Activated naive CD4-positive, alpha-beta T cell treated with anti-CD3 and anti-CD28 coated beads for 36 hours (primary cell): ENCODE measurements at regions not wholly inside any gene's neighbourhood (a gene's known extent, or its start where the extent isn't known, plus 50 kb on each side); places are given as distances from the start of the nearest gene placed in this dataset.
"Not testable (repeated sequence)": the region's sequence is repeated elsewhere in the genome, so short reads cannot be mapped to it uniquely, and the experiment has no call there.

Experiments used
- CTCF ChIA-PET: fragments of 350-600 bp; sonication (Branson Sonifier 250); formaldehyde crosslinking; loops from one replicate; lab custom pipeline; 2021; ENCODE audit warnings: antibody characterized with exemption; lab: Charles Lee
- DNase-seq: peaks from one replicate; pipeline ENCODE4 v3.0.0-alpha.2; 2020
- H3K27ac Mint-ChIP-seq: one replicate; pipeline ENCODE4 v1.8.0; 2021; ENCODE audit warnings: mild to moderate bottlenecking, mixed read lengths
- H3K27me3 Mint-ChIP-seq: one replicate; pipeline ENCODE4 v1.8.0; 2021; ENCODE audit warnings: low read depth, mixed read lengths
- H3K36me3 Mint-ChIP-seq: one replicate; pipeline ENCODE4 v1.8.0; 2021; ENCODE audit warnings: low read depth, mixed read lengths
- H3K4me1 Mint-ChIP-seq: one replicate; pipeline ENCODE4 v1.8.0; 2021; ENCODE audit warnings: low read depth, mixed read lengths
- H3K4me3 Mint-ChIP-seq: one replicate; pipeline ENCODE4 v1.8.0; 2021; ENCODE audit warnings: mild to moderate bottlenecking, moderate library complexity, mixed read lengths
- H3K9me3 Mint-ChIP-seq: one replicate; pipeline ENCODE4 v1.8.0; 2021; ENCODE audit warnings: mixed read lengths
- intact Hi-C: fragments of 100-400 bp; cut with micrococcal nuclease; formaldehyde crosslinking; loops from one replicate; pipeline ENCODE4 v1.15.1; 2023

DNA sequence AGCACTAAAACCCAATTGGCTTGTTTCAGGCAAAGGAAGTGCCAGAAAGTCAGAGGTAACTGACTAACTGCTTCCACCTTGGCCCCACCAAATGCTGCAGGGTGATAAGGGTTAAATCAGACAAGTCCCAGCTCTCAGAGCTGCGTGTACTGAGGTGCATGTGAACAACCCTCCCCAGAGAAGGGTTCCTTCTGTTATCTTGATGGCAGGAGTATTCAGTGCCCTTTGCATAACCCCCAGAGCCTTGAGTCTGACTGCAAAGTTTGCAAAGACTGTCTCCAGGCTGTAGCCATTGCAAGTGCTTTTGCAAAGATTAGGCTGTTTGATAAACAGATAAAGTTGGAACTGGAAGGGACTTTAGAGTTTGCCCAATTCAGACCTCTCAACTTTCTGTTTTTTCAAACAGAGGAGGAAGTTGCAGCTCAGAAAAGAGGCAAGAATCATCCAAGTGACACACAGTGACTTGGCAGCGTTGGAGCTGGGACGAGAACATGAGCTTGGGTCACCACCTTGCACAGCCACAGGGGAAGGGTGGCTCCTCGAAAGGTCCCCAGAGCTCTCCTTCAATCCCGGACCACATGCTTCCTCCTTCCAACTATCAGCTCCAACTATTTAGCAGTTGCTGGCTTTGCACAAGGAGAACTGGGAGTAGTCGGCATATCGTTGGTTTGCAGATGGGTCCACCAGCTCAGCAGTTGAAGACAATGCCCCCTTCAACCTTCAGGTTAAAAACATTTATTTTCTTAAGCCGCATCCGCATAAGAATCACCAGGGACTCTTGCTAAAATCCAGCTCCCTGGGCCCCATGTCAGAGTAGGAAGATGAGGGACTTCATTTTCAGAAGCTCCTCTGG, 224.8 kb upstream of the HES1 start:
- peak; percentile 54 for DNase-seq
- Mint-ChIP-seq H3K27me3 (no peaks in the 10 kb centered on the region), H3K4me1 (peaks cover 35% of the 10 kb centered on the region), H3K4me3 (no peak overlapping the region), H3K9me3 (peaks cover 7% of the 10 kb centered on the region), H3K27ac (peak overlapping the region; percentile 80), H3K36me3 (no peaks in the 10 kb centered on the region)
- CTCF ChIA-PET, result interaction anchor here (0.8 to 1.0 kb wide), 3 partner anchors 29 to 404 kb away, joined by 3 to 4 read pairs (median 3); no protein-coding TSS in a partner anchor
- intact Hi-C loops, result loop anchor here (2.0 to 5.0 kb wide), 2 partner anchors 54 to 226 kb away; partner anchors contain the start of gene HES1

DNA sequence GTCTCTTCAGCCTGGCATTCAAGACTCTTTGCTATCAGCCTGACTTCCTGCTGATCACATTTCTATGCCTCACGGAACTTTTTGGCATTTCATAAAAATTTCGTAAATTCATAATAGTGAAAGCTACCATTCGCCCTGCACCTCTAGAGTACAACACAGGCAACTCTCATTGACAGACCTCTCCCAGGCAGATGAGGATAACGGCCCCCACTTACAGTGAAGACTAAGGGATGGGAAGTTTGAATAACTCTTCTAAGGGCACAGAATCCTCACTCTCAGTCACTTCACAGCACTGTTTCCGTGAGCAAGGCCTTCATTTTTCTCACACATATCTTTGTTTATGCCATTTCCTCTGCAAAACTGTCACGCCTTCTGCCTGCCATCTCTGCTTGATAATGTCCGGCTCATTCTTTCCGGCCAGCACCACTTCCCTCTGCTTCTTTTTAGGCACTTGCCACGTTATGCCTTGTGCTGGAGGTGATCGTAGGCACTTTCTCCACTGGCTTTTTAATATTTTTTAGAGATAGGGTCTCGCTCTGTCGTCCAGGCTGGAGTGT, 224.1 kb upstream of the HES1 start:
- peak overlapping the region; percentile 80 for H3K27ac Mint-ChIP-seq
- no peaks in the 10 kb centered on the region for H3K27me3 Mint-ChIP-seq
- H3K9me3 Mint-ChIP-seq, result peaks cover 7% of the 10 kb centered on the region
- no peak overlapping the region for H3K4me3 Mint-ChIP-seq
- intact Hi-C loops, result loop anchor here (2.0 to 5.0 kb wide), 2 partner anchors 53 to 225 kb away; partner anchors contain the start of gene HES1
- peaks cover 35% of the 10 kb centered on the region for H3K4me1 Mint-ChIP-seq
- H3K36me3 Mint-ChIP-seq, result no peaks in the 10 kb centered on the region
- CTCF ChIA-PET, result interaction anchor here (0.8 to 1.0 kb wide), 3 partner anchors 28 to 403 kb away, joined by 3 to 4 read pairs (median 3); no protein-coding TSS in a partner anchor
- DNase-seq, result peak; percentile 32

DNA sequence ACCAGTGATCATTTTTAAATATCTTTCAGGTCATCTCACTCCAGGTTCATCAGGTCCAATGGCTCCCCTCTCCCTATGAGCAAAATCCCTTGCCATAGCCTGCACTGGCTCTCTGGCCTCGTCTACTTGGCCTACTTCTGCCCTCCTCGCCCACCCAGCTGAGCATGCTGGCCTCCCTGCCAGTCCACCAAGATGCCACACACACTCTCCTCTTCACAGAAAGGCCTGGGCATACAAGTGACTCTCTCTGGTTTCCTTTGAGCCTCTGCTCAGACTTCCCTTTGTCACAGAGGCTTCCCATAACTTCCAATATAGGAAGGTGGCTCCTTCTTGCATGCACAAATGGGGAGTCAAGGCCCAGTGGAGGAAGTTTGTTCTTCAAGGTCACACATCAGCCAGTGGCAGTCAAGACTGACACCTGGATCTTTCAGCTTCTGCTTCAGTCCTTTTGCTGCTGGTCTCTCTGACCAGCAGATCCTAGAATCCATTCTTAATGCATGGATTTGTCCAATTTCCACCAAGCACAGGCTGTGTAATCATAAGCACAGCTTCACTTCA, 223.2 kb upstream of the HES1 start:
- Mint-ChIP-seq H3K4me3 (no peak overlapping the region), H3K27me3 (no peaks in the 10 kb centered on the region), H3K9me3 (peaks cover 7% of the 10 kb centered on the region), H3K27ac (no peak overlapping the region), H3K36me3 (no peaks in the 10 kb centered on the region), H3K4me1 (peaks cover 35% of the 10 kb centered on the region)
- CTCF ChIA-PET, result interaction anchor here (1.0 kb wide), 1 partner anchor 247 kb away, joined by 3 read pairs; no protein-coding TSS in a partner anchor
- intact Hi-C loops, result loop anchor here (5.0 kb wide), 1 partner anchor 225 kb away; the partner anchor contains the start of gene HES1
- DNase-seq, result no peak

DNA sequence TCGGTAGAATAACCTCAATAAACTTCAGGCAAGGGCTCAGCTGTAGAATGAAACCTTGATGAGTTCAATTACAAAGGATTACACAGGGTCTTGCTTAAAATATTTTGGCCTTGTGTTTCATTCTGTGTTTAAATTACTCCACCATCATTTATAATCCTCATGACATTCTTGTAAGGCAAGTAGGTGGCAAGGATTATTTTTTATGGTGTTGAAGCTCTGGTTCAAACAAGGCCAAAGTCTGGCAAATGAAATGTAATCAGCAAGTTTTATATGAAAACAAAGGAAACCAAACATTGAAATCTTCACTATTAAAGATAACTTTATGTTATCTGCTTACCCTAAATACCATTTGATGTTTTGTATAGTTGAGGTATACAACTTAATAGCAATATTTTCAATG, 221.3 kb upstream of the HES1 start:
- CTCF ChIA-PET, result interaction anchor here (0.5 to 0.6 kb wide), 3 partner anchors 52 to 250 kb away, joined by 3 to 4 read pairs (median 3); no protein-coding TSS in a partner anchor

DNA sequence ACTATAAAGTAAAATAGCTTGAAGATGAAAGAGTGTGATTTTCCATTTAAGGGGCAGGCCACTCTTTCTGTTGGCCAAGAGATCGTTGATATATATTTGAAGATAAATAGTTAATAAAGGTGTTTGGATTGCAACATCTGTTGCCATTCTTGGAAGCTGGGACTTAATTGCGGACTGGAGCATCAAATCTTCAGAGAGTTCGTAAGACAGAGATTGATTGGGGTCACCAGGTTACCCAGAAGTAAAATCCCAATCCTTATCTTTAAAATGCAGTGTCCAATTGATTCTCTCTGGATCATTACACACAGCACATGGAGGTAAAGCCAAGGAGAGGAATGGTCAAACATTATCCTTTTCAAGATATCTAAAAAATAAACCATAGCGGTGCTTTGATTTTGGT, 220.8 kb upstream of the HES1 start:
- CTCF ChIA-PET, result interaction anchor here (0.5 to 0.6 kb wide), 3 partner anchors 52 to 250 kb away, joined by 3 to 4 read pairs (median 3); no protein-coding TSS in a partner anchor
- no peak for DNase-seq

More for the DNA sequence above, 221.3 kb upstream of the HES1 start:
- Mint-ChIP-seq H3K4me1 (peaks cover 32% of the 10 kb centered on the region), H3K4me3 (no peak overlapping the region), H3K9me3 (no peaks in the 10 kb centered on the region), H3K27me3 (no peaks in the 10 kb centered on the region), H3K36me3 (no peaks in the 10 kb centered on the region), H3K27ac (no peak overlapping the region)
- intact Hi-C loops, result loop anchor here (5.0 kb wide), 1 partner anchor 223 kb away; the partner anchor contains the start of gene HES1
- no peak for DNase-seq

DNA sequence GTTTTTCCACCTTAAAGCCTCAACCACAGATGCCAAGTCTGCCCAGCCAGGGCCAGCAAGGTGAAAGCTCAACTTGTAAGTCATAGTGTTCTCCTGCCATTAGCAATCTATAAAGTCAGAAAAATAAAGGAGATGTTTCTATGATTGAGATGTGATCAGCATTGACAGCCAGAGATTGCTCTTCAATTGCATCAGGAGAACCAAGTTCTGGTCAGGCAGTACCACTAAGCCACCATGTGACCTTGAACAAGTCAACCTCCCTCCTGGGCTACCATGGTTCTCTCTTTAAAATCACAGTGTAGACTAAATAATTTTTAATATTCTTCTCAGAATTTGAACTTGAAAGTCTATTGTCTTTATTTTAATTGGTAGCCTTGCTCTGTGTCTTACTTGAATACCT, 220.3 kb upstream of the HES1 start:
- intact Hi-C loops, result no loop called here
- Mint-ChIP-seq H3K27ac (no peak overlapping the region), H3K9me3 (no peaks in the 10 kb centered on the region), H3K27me3 (no peaks in the 10 kb centered on the region), H3K4me1 (peaks cover 22% of the 10 kb centered on the region), H3K4me3 (no peak overlapping the region), H3K36me3 (no peaks in the 10 kb centered on the region)
- no peak for DNase-seq
- CTCF ChIA-PET, result no interaction called here

More for the DNA sequence above, 220.8 kb upstream of the HES1 start:
- no peaks in the 10 kb centered on the region for H3K27me3 Mint-ChIP-seq
- H3K36me3 Mint-ChIP-seq, result no peaks in the 10 kb centered on the region
- intact Hi-C loops, result no loop called here
- no peaks in the 10 kb centered on the region for H3K9me3 Mint-ChIP-seq
- H3K4me3 Mint-ChIP-seq, result no peak overlapping the region
- H3K27ac Mint-ChIP-seq, result no peak overlapping the region
- H3K4me1 Mint-ChIP-seq, result peaks cover 27% of the 10 kb centered on the region

DNA sequence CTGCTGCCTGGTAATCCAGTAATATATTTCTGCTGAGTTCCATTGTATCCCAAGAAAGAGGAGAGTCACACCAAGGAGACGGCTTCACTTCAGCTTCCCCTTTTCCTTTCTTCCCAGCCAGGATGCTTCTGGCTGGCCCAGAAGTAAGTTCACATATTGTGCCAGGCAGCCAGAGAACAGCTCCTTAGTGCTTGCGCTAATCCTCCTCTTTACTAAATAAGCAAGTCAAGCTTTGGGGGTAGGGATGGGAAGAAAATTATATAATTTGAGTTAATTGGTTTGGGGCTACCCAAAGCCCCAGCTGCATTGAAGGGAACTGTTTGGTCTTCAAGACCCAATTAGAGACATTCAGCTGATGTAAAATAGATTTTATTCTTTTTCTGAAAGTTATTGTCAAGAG, 218.8 kb upstream of the HES1 start:
- Mint-ChIP-seq H3K36me3 (no peaks in the 10 kb centered on the region), H3K27ac (no peak overlapping the region), H3K4me3 (no peak overlapping the region), H3K4me1 (peaks cover 6% of the 10 kb centered on the region), H3K27me3 (no peaks in the 10 kb centered on the region), H3K9me3 (no peaks in the 10 kb centered on the region)
- intact Hi-C loops, result no loop called here
- no peak for DNase-seq
- CTCF ChIA-PET, result interaction anchor here (0.6 to 0.9 kb wide), 2 partner anchors 211 to 214 kb away, joined by 3 read pairs; no protein-coding TSS in a partner anchor

DNA sequence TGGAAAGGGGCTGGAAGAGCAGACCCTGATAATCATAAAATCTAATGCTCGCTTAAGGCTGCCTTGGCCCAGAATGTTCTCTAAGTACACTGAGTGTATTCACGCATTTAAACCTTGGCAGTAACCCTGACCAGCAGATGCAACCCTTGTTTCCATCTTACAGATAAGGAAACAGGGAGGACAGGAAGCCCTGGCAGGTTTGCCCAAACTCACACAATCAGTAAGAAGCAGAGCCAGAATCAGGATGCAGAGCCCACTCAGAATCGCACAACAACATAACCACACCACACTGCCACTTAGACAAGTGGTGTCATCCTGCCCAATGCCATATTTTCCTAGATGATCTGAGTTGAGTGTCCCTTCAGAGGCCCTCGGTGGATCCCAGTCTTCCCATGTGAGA, 214.5 kb upstream of the HES1 start:
- Mint-ChIP-seq H3K9me3 (peaks cover 5% of the 10 kb centered on the region), H3K27me3 (no peaks in the 10 kb centered on the region), H3K4me3 (no peak overlapping the region), H3K27ac (no peak overlapping the region), H3K36me3 (no peaks in the 10 kb centered on the region), H3K4me1 (no peaks in the 10 kb centered on the region)
- CTCF ChIA-PET, result no interaction called here
- intact Hi-C loops, result no loop called here
- DNase-seq, result no peak

DNA sequence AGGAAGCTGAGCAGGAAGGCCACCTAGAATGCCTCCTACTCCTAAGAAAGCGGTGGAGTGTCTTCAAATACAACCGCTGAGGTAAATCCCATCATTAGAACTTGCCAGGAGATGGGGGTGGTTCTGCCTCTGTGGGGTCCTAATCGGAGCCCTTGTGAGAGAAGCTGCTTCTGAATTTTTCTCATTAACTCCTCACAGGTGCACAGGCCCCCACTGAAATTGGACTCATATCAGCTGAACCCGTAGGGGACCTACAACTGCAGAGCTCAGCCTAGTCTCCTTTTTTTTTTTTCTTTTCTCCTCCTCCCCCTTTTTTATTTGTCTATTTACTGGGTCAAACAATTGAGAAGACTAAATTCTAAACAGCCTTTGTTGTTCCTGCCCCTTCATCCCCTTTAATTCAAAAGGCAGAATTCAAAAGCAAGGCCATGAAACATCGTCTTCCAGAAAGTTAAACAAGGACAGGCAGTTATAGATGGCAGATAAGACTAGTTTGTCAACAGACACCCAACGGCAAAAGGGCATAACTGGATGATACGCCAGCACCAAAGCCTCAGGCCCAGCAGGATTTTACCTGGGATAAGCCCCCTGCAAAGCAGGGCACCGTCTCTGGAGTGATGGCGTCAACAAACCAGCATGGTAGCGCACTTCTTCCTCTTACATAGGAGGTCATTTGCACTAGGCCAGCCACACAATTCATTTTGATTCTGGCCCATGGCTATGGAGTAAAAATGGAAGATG, 213.7 kb upstream of the HES1 start:
- Mint-ChIP-seq H3K4me3 (no peak overlapping the region), H3K27me3 (no peaks in the 10 kb centered on the region), H3K36me3 (no peaks in the 10 kb centered on the region), H3K4me1 (no peaks in the 10 kb centered on the region), H3K9me3 (peaks cover 5% of the 10 kb centered on the region), H3K27ac (no peak overlapping the region)
- no peak for DNase-seq
- CTCF ChIA-PET, result no interaction called here
- intact Hi-C loops, result no loop called here

DNA sequence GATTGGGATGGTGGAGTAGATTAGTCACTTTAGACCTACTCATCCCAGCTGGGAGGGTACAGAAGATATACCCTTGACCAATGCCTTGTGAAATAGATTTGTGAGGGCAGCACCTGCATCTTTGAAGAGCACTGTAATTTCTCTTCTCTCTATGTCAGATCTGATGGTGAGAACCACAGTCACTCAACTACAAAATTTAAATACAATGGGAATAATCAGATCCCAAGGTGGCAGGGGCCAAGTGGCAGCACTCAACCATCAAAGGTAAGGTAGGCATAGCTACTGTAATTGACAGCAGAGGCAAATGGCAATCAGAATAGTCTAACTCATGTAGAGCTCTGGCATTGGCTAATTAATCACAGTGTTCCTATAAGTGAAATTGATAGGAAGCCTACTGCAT, 212.0 kb upstream of the HES1 start:
- DNase-seq, H3K4me1 Mint-ChIP-seq, H3K27ac Mint-ChIP-seq, CTCF ChIA-PET, intact Hi-C loops, H3K36me3 Mint-ChIP-seq, H3K9me3 Mint-ChIP-seq, H3K4me3 Mint-ChIP-seq, H3K27me3 Mint-ChIP-seq: not testable (repeated sequence)

DNA sequence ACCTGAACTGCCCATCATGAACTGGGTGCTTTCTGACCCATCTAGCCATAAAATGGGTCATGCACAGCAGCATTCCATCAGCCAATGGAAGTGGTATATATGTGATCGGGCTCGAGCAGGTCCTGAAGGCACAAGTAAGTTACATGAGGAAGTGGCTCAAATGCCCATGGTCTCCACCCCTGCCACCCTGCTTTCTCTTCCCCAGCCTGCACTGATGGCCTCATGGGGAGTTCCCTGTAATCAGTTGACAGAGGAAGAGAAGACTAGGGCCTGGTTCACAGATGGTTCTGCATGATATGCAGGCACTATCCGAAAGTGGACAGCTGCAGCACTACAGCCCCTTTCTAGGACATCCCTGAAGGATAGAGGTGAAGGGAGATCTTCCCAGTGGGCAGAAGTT, 209.9 kb upstream of the HES1 start:
- H3K36me3 Mint-ChIP-seq, H3K27me3 Mint-ChIP-seq, H3K4me1 Mint-ChIP-seq, H3K27ac Mint-ChIP-seq, H3K4me3 Mint-ChIP-seq, CTCF ChIA-PET, intact Hi-C loops, DNase-seq, H3K9me3 Mint-ChIP-seq: not testable (repeated sequence)
